MM.1S (cell line): ENCODE measurements at regions not wholly inside any gene's neighbourhood (a gene's known extent, or its start where the extent isn't known, plus 50 kb on each side); places are given as distances from the start of the nearest gene placed in this dataset.
A peak's percentile ranks its signal among the peaks of the same experiment; 100 is the strongest.

ENCODE experiments used
- DNase-seq: peaks from one replicate; pipeline ENCODE4 v3.0.0-alpha.2; 2015
- H2AFZ ChIP-seq: fragments of 300-600 bp; sonication (generic); 2 replicates; pipeline ENCODE4 v1.6.0; 2016; ENCODE audit warnings: antibody characterized with exemption, low read length
- H3F3A ChIP-seq: fragments of 300-600 bp; sonication (generic); 2 replicates; pipeline ENCODE4 v1.6.1; 2016; ENCODE audit warnings: mild to moderate bottlenecking, antibody characterized with exemption, low read length, moderate library complexity, mixed read lengths; ENCODE audit not compliant: insufficient read depth
- H3K27ac ChIP-seq: fragments of 300-600 bp; sonication (generic); 2 replicates; pipeline ENCODE4 v1.5.1; 2016; ENCODE audit warnings: mild to moderate bottlenecking, low read length
- H3K27me3 ChIP-seq: fragments of 300-600 bp; sonication (generic); replicated peaks from 2 replicates; pipeline ENCODE4 v1.6.0; 2016; ENCODE audit warnings: low read length; ENCODE audit not compliant: insufficient read depth
- H3K36me3 ChIP-seq: fragments of 300-600 bp; sonication (generic); replicated peaks from 2 replicates; pipeline ENCODE4 v1.6.1; 2016; ENCODE audit warnings: mild to moderate bottlenecking, low read length, mixed read lengths; ENCODE audit not compliant: insufficient read depth
- H3K4me1 ChIP-seq: fragments of 300-600 bp; sonication (generic); 2 replicates; pipeline ENCODE4 v1.6.1; 2016; ENCODE audit warnings: low read length, mixed read lengths
- H3K4me2 ChIP-seq: fragments of 300-600 bp; sonication (generic); 2 replicates; pipeline ENCODE4 v1.6.0; 2016; ENCODE audit warnings: low read depth, low read length
- H3K4me3 ChIP-seq: fragments of 300-600 bp; sonication (generic); 2 replicates; pipeline ENCODE4 v1.5.1; 2016; ENCODE audit warnings: low read length, mixed read lengths
- H3K79me2 ChIP-seq: fragments of 300-600 bp; sonication (generic); 2 replicates; pipeline ENCODE4 v1.6.1; 2016; ENCODE audit warnings: mixed run types, low read length, mixed read lengths
- H3K9ac ChIP-seq: fragments of 300-600 bp; sonication (generic); 2 replicates; pipeline ENCODE4 v1.6.1; 2016; ENCODE audit warnings: low read length, mixed read lengths
- H3K9me2 ChIP-seq: fragments of 300-600 bp; sonication (generic); replicated peaks from 2 replicates; pipeline ENCODE4 v1.6.1; 2016; ENCODE audit warnings: mild to moderate bottlenecking, low read length, mixed read lengths; ENCODE audit not compliant: insufficient read depth
- H3K9me3 ChIP-seq: fragments of 300-600 bp; sonication (generic); replicated peaks from 2 replicates; pipeline ENCODE4 v1.6.1; 2016; ENCODE audit warnings: mild to moderate bottlenecking, low read length, mixed read lengths; ENCODE audit not compliant: insufficient read depth
- H4K20me1 ChIP-seq: fragments of 300-600 bp; sonication (generic); 2 replicates; pipeline ENCODE4 v1.6.1; 2016; ENCODE audit warnings: mild to moderate bottlenecking, low read length, moderate library complexity, mixed read lengths; ENCODE audit not compliant: insufficient read depth
- EZH2 ChIP-seq: fragments of 300-600 bp; sonication (generic); optimal IDR thresholded peaks from 2 replicates; pipeline ENCODE3; 2017; ENCODE audit warnings: low read depth, mild to moderate bottlenecking, antibody characterized with exemption, low read length, mixed read lengths
- EZH2phosphoT487 ChIP-seq: fragments of 300-600 bp; sonication (generic); IDR thresholded peaks from 2 replicates; pipeline ENCODE4 v1.6.1; 2018; ENCODE audit warnings: antibody characterized with exemption, low read length
- TF ChIP-seq, protein P1 (sequence below): fragments of 300-600 bp; sonication (generic); IDR thresholded peaks from 2 replicates; pipeline ENCODE4 v1.5.1; 2016; ENCODE audit warnings: antibody characterized with exemption, low read length, mixed read lengths

DNA sequence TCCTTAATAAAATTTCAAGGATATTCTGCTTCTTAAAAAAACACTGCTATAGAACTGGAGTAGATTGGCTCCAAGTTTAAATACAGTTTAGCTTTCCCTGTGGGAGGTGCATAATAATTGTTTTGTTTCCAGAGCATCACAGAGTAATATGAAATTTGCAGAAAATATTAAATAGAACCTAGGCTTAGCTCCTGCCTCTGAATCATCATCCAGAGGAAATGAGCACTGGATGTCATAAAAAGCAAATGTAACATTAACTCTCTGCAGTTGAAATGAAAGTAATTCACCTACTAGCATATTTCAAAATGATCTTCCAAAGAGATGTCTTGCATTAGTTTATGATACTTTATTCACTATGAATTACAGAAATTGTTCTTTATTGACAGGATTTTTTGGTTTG, 769.8 kb downstream of the C12orf50 start:
- no peaks in the 10 kb centered on the region for H3K79me2 ChIP-seq
- H3F3A ChIP-seq: no peaks in the 10 kb centered on the region
- H3K9me3 ChIP-seq: no peaks in the 10 kb centered on the region
- no peak overlapping the region for H3K4me3 ChIP-seq
- no peak for TF ChIP-seq EZH2phosphoT487
- TF ChIP-seq, protein P1, sequence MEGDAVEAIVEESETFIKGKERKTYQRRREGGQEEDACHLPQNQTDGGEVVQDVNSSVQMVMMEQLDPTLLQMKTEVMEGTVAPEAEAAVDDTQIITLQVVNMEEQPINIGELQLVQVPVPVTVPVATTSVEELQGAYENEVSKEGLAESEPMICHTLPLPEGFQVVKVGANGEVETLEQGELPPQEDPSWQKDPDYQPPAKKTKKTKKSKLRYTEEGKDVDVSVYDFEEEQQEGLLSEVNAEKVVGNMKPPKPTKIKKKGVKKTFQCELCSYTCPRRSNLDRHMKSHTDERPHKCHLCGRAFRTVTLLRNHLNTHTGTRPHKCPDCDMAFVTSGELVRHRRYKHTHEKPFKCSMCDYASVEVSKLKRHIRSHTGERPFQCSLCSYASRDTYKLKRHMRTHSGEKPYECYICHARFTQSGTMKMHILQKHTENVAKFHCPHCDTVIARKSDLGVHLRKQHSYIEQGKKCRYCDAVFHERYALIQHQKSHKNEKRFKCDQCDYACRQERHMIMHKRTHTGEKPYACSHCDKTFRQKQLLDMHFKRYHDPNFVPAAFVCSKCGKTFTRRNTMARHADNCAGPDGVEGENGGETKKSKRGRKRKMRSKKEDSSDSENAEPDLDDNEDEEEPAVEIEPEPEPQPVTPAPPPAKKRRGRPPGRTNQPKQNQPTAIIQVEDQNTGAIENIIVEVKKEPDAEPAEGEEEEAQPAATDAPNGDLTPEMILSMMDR: no peak
- no peak for TF ChIP-seq EZH2
- no peaks in the 10 kb centered on the region for H4K20me1 ChIP-seq
- no peak overlapping the region for H2AFZ ChIP-seq
- H3K27me3 ChIP-seq: no peaks in the 10 kb centered on the region
- H3K36me3 ChIP-seq: no peaks in the 10 kb centered on the region
- no peaks in the 10 kb centered on the region for H3K4me1 ChIP-seq
- no peak overlapping the region for H3K27ac ChIP-seq
- no peak overlapping the region for H3K4me2 ChIP-seq
- H3K9me2 ChIP-seq: no peaks in the 10 kb centered on the region
- no peak overlapping the region for H3K9ac ChIP-seq
- no peak for DNase-seq

DNA sequence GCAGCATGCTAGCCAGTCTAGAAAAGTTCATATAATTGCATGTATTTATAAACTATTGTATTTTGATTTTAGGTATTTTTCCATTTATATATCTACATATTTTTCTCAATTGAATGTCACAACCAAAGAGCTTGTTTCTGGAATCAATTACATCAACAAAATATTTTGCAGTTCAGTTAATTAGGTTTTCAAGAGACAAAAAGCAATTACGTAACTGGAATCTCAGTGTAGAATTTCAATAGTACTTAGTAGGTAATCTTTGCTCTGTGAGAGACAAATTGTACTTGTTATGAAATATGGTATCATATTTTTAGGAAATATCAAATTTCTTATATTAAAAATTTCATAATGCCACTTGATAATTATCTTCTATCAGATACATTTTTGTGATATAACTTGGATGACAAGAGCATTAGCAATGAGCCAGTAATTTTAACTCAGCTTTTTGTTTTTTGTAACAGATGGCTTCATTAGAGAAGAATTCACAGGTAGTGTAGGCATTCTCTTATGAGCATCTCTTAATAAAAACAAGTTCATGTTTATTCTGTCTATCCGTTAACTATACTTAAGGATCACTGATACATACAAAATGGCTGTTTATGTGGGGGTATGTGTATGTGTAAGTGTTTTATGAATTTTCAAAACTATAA, 774.7 kb downstream of the C12orf50 start:
- H3K9me3 ChIP-seq: no peaks in the 10 kb centered on the region
- H3K79me2 ChIP-seq: no peaks in the 10 kb centered on the region
- DNase-seq: no peak
- H3K9ac ChIP-seq: no peak overlapping the region
- no peaks in the 10 kb centered on the region for H3K4me1 ChIP-seq
- H3K27me3 ChIP-seq: no peaks in the 10 kb centered on the region
- no peaks in the 10 kb centered on the region for H4K20me1 ChIP-seq
- no peak overlapping the region for H3K27ac ChIP-seq
- H3K4me3 ChIP-seq: no peak overlapping the region
- no peak overlapping the region for H3K4me2 ChIP-seq
- H2AFZ ChIP-seq: no peak overlapping the region
- H3F3A ChIP-seq: no peaks in the 10 kb centered on the region
- H3K36me3 ChIP-seq: no peaks in the 10 kb centered on the region
- no peaks in the 10 kb centered on the region for H3K9me2 ChIP-seq
- TF ChIP-seq EZH2phosphoT487 (no peak), EZH2 (no peak)
- TF ChIP-seq, protein P1: no peak

DNA sequence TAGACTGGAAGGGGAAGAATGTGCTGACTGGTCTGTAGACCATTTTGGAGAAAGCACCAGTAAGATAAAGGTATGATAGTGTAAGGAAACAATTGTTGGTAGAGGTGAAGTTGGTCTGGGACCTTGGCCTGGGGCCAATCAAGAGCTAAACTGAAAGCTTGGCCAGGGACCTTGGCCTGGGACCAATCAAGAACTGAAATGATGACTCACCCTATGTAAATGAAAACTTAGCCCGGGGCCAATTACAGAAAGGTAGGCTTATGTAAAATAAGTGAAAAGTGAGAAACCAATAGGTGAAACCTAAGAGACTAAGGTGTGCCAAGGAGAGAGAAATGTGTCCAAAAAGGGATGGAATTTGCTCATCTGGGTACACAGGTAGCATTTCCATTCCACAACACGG, 776.0 kb downstream of the C12orf50 start:
- no peaks in the 10 kb centered on the region for H3F3A ChIP-seq
- TF ChIP-seq, protein P1: no peak
- no peak for TF ChIP-seq EZH2
- TF ChIP-seq EZH2phosphoT487: no peak
- H3K4me3 ChIP-seq: no peak overlapping the region
- H3K9me3 ChIP-seq: no peaks in the 10 kb centered on the region
- no peaks in the 10 kb centered on the region for H4K20me1 ChIP-seq
- no peaks in the 10 kb centered on the region for H3K4me1 ChIP-seq
- H2AFZ ChIP-seq: no peak overlapping the region
- H3K36me3 ChIP-seq: no peaks in the 10 kb centered on the region
- no peaks in the 10 kb centered on the region for H3K27me3 ChIP-seq
- no peaks in the 10 kb centered on the region for H3K79me2 ChIP-seq
- H3K9ac ChIP-seq: no peak overlapping the region
- no peaks in the 10 kb centered on the region for H3K9me2 ChIP-seq
- DNase-seq: peak; percentile 22
- H3K27ac ChIP-seq: no peak overlapping the region
- H3K4me2 ChIP-seq: no peak overlapping the region
